Renal cortical epithelial cell (primary cell): ENCODE measurements at regions not wholly inside any gene's neighbourhood (a gene's known extent, or its start where the extent isn't known, plus 50 kb on each side); places are given as distances from the start of the nearest gene placed in this dataset.
"Not testable (repeated sequence)": the region's sequence is repeated elsewhere in the genome, so short reads cannot be mapped to it uniquely, and the experiment has no call there.

Experiments
- DNase-seq: peaks from one replicate; pipeline ENCODE4 v3.0.0-alpha.2; 2011; ENCODE audit warnings: low read depth

GRCh38 chr4:179671609-179672008 lies 2229.4 kb upstream of the AGA start:
- no peak for DNase-seq

GRCh38 chr4:179678093-179678814 lies 2236.0 kb upstream of the AGA start:
- DNase-seq: no peak

GRCh38 chr4:179683661-179684060 lies 2241.4 kb upstream of the AGA start:
- not testable (repeated sequence) for DNase-seq

GRCh38 chr4:179692222-179692621 lies 2250.0 kb upstream of the AGA start:
- no peak for DNase-seq

GRCh38 chr4:179695175-179695574 lies 2252.9 kb upstream of the AGA start:
- no peak for DNase-seq

GRCh38 chr4:179698321-179698720 lies 2256.1 kb upstream of the AGA start:
- no peak for DNase-seq

GRCh38 chr4:179709961-179710624 lies 2267.9 kb upstream of the AGA start:
- DNase-seq: no peak

GRCh38 chr4:179719766-179720450 lies 2277.7 kb upstream of the AGA start:
- no peak for DNase-seq

GRCh38 chr4:179726491-179726890 lies 2284.3 kb upstream of the AGA start:
- DNase-seq: not testable (repeated sequence)

- DNase-seq: no peak
These were observed 2286.1 kb upstream of the AGA start for GRCh38 chr4:179728305-179728704.

- not testable (repeated sequence) for DNase-seq
These were observed 2294.6 kb upstream of the AGA start for GRCh38 chr4:179736820-179737219.

GRCh38 chr4:179738822-179739221 lies 2296.6 kb upstream of the AGA start:
- no peak for DNase-seq

GRCh38 chr4:179747218-179747910 lies 2305.1 kb upstream of the AGA start:
- DNase-seq: no peak

GRCh38 chr4:179748837-179749236 lies 2306.6 kb upstream of the AGA start:
- no peak for DNase-seq

GRCh38 chr4:179750374-179750773 lies 2308.1 kb upstream of the AGA start:
- no peak for DNase-seq

GRCh38 chr4:179751669-179752068 lies 2309.4 kb upstream of the AGA start:
- DNase-seq: no peak

- DNase-seq: no peak
These were observed 2313.1 kb upstream of the AGA start for GRCh38 chr4:179755322-179755721.

GRCh38 chr4:179757641-179758040 lies 2315.4 kb upstream of the AGA start:
- no peak for DNase-seq

- DNase-seq: no peak
These were observed 2320.6 kb upstream of the AGA start for GRCh38 chr4:179762840-179763239.

- no peak for DNase-seq
These were observed 2324.7 kb upstream of the AGA start for GRCh38 chr4:179766938-179767337.

- DNase-seq: no peak
These were observed 2326.8 kb upstream of the AGA start for GRCh38 chr4:179768996-179769395.

- DNase-seq: no peak
These were observed 2355.5 kb upstream of the AGA start for GRCh38 chr4:179797738-179798137.
